CD8-positive, alpha-beta memory T cell (primary cell): ENCODE measurements at regions not wholly inside any gene's neighbourhood (a gene's known extent, or its start where the extent isn't known, plus 50 kb on each side); places are given as distances from the start of the nearest gene placed in this dataset.

Source experiments
- CTCF ChIA-PET: fragments of 350-600 bp; sonication (Branson Sonifier 250); formaldehyde crosslinking; loops from one replicate; lab custom pipeline; 2021; ENCODE audit warnings: antibody characterized with exemption; lab: Charles Lee
- POLR2A ChIA-PET: fragments of 350-600 bp; sonication (Branson Sonifier 250); formaldehyde crosslinking; loops from one replicate; lab custom pipeline; 2021; ENCODE audit warnings: antibody characterized with exemption; lab: Charles Lee
- DNase-seq, 5 donors: peaks; one replicate each; pipeline versions ENCODE4 v3.0.0 to v3.0.0-alpha.2; 2020 to 2022; ENCODE audit warnings: mixed read lengths in 1 of 5
- H3K27ac ChIP-seq: one replicate; pipeline ENCODE4 v1.7.0; 2013; ENCODE audit warnings: low read depth, mild to moderate bottlenecking, low read length, moderate library complexity
- H3K27me3 ChIP-seq: 2 replicates; pipeline ENCODE4 v1.7.0; 2013; ENCODE audit warnings: low read length, mild to moderate bottlenecking; ENCODE audit not compliant: insufficient read depth, poor library complexity, severe bottlenecking
- H3K36me3 ChIP-seq: 2 replicates; pipeline ENCODE4 v1.7.0; 2013; ENCODE audit warnings: mild to moderate bottlenecking, low read length, moderate library complexity; ENCODE audit not compliant: insufficient read depth
- H3K4me1 ChIP-seq: 2 replicates; pipeline ENCODE4 v1.7.0; 2013; ENCODE audit warnings: mild to moderate bottlenecking, low read length, moderate library complexity; ENCODE audit not compliant: insufficient read depth
- H3K4me3 ChIP-seq: 2 replicates; pipeline ENCODE4 v1.7.0; 2013; ENCODE audit warnings: mild to moderate bottlenecking, low read length
- H3K9me3 ChIP-seq: 2 replicates; pipeline ENCODE4 v1.7.0; 2013; ENCODE audit warnings: mild to moderate bottlenecking, low read length
- H3K27ac Mint-ChIP-seq, 8 donors: one replicate each; pipeline ENCODE4 v1.8.0; 2020 to 2021; ENCODE audit warnings: mixed read lengths in 8 of 8, mild to moderate bottlenecking in 6 of 8, inconsistent platforms in 3 of 8, moderate library complexity in 3 of 8
- H3K27me3 Mint-ChIP-seq, 2 donors: one replicate each; pipeline ENCODE4 v1.8.0; 2020 to 2021; ENCODE audit warnings: mixed read lengths in 2 of 2, mild to moderate bottlenecking in 1 of 2, moderate library complexity in 1 of 2
- H3K36me3 Mint-ChIP-seq, 3 donors: one replicate each; pipeline ENCODE4 v1.8.0; 2020 to 2021; ENCODE audit warnings: mixed read lengths in 3 of 3, inconsistent platforms in 1 of 3, mild to moderate bottlenecking in 1 of 3
- H3K4me1 Mint-ChIP-seq, 3 donors: one replicate each; pipeline ENCODE4 v1.8.0; 2020 to 2021; ENCODE audit warnings: mixed read lengths in 3 of 3, inconsistent platforms in 1 of 3, mild to moderate bottlenecking in 1 of 3
- H3K4me3 Mint-ChIP-seq, 7 donors: one replicate each; pipeline ENCODE4 v1.8.0; 2020 to 2021; ENCODE audit warnings: mixed read lengths in 7 of 7, mild to moderate bottlenecking in 6 of 7, moderate library complexity in 4 of 7, inconsistent platforms in 2 of 7
- H3K9me3 Mint-ChIP-seq, 5 donors: one replicate each; pipeline ENCODE4 v1.8.0; 2020 to 2022; ENCODE audit warnings: mixed read lengths in 5 of 5, mild to moderate bottlenecking in 3 of 5, moderate library complexity in 2 of 5, inconsistent platforms in 1 of 5

- Mint-ChIP-seq H3K9me3 (peaks cover 0 to 2% (median 0%) of the 10 kb centered on the region in 5 donors), H3K27ac (no peak overlapping the region), H3K27me3 (peaks cover 2 to 15% of the 10 kb centered on the region in 2 donors), H3K4me3 (no peak overlapping the region), H3K36me3 (no peaks in the 10 kb centered on the region), H3K4me1 (peaks cover 0 to 6% (median 0%) of the 10 kb centered on the region in 3 donors)
- Histone ChIP-seq H3K27ac (no peak overlapping the region), H3K27me3 (no peaks in the 10 kb centered on the region), H3K36me3 (no peaks in the 10 kb centered on the region), H3K9me3 (no peaks in the 10 kb centered on the region), H3K4me3 (no peak overlapping the region), H3K4me1 (no peaks in the 10 kb centered on the region)
- ChIA-PET CTCF (no interaction called here), POLR2A (no interaction called here)
- no peak for DNase-seq
These were observed 213.3 kb upstream of the ZNF536 start for GRCh38 chr19:30158893-30159245.

- Histone ChIP-seq H3K9me3 (no peaks in the 10 kb centered on the region), H3K27me3 (no peaks in the 10 kb centered on the region), H3K27ac (no peak overlapping the region), H3K4me3 (no peak overlapping the region), H3K4me1 (no peaks in the 10 kb centered on the region), H3K36me3 (no peaks in the 10 kb centered on the region)
- POLR2A ChIA-PET, result no interaction called here
- Mint-ChIP-seq H3K9me3 (peaks cover 0 to 2% (median 0%) of the 10 kb centered on the region in 5 donors), H3K4me3 (no peak overlapping the region), H3K4me1 (no peaks in the 10 kb centered on the region), H3K27ac (no peak overlapping the region), H3K36me3 (no peaks in the 10 kb centered on the region), H3K27me3 (peaks cover 2 to 10% of the 10 kb centered on the region in 2 donors)
- DNase-seq, result no peak
- CTCF ChIA-PET, result no interaction called here
These were observed 212.5 kb upstream of the ZNF536 start for GRCh38 chr19:30159636-30160035.

DNA sequence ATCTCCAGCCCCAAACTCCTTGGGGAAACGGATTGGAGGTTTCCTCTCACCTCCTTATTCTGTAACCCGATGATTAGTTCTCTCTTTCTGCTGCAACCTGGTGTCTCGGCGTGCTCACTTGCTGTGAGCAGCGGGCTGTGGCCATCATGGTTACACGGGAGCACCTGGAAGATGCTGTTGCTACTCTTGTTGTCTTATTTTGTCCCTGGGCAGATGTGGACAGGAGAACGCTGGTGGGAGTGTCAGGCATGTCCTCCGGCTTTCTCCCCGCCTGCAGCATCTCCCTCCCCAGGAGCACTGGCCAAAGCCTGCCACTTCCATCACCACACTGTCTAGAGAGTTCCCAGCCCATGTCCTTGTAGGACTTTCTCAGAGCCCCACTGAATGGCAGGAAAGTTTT, 211.8 kb upstream of the ZNF536 start:
- no peaks in the 10 kb centered on the region for H3K9me3 ChIP-seq
- H3K27ac ChIP-seq, result no peak overlapping the region
- H3K4me3 ChIP-seq, result no peak overlapping the region
- Mint-ChIP-seq H3K9me3 (peaks cover 0 to 2% (median 0%) of the 10 kb centered on the region in 5 donors), H3K27ac (no peak overlapping the region), H3K36me3 (no peaks in the 10 kb centered on the region), H3K4me3 (no peak overlapping the region), H3K27me3 (peaks cover 4 to 10% of the 10 kb centered on the region in 2 donors), H3K4me1 (no peaks in the 10 kb centered on the region)
- CTCF ChIA-PET, result no interaction called here
- no peaks in the 10 kb centered on the region for H3K36me3 ChIP-seq
- H3K4me1 ChIP-seq, result no peaks in the 10 kb centered on the region
- POLR2A ChIA-PET, result no interaction called here
- H3K27me3 ChIP-seq, result no peaks in the 10 kb centered on the region
- no peak for DNase-seq

GRCh38 chr19:30161021-30161655, 211.0 kb upstream of the ZNF536 start:
- POLR2A ChIA-PET, result no interaction called here

DNA sequence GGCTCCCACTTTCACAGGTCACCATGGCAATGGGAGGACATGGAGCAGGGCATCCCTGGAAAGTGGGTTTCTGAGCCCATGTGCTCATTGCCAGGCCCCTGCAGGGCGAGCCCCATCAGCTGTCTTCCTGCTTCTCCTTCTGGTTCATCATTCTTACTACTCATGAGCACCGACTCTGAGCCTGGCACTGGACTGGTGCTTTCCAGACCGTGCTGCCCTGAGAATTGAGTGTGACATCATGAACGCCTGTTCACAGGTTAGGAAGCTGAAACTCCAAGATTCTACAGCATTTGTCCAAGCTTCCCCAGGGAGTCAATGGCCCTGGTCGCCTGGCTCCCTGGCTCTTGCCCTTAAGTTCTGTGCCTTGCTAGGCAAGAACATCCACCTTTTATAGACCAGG, 210.4 kb upstream of the ZNF536 start:
- no peaks in the 10 kb centered on the region for H3K4me1 Mint-ChIP-seq
- H3K4me3 Mint-ChIP-seq, result no peak overlapping the region
- Histone ChIP-seq H3K27ac (no peak overlapping the region), H3K27me3 (no peaks in the 10 kb centered on the region), H3K9me3 (no peaks in the 10 kb centered on the region), H3K4me3 (no peak overlapping the region), H3K4me1 (no peaks in the 10 kb centered on the region), H3K36me3 (no peaks in the 10 kb centered on the region)
- H3K27me3 Mint-ChIP-seq, result peaks cover 3 to 5% of the 10 kb centered on the region in 2 donors
- DNase-seq, result no peak
- peaks cover 0 to 2% (median 0%) of the 10 kb centered on the region in 5 donors for H3K9me3 Mint-ChIP-seq
- CTCF ChIA-PET, result no interaction called here
- H3K36me3 Mint-ChIP-seq, result no peaks in the 10 kb centered on the region
- POLR2A ChIA-PET, result no interaction called here
- H3K27ac Mint-ChIP-seq, result no peak overlapping the region

More at GRCh38 chr19:30161021-30161655, 211.0 kb upstream of the ZNF536 start:
- Histone ChIP-seq H3K4me3 (no peak overlapping the region), H3K36me3 (no peaks in the 10 kb centered on the region), H3K4me1 (no peaks in the 10 kb centered on the region), H3K27ac (no peak overlapping the region), H3K27me3 (no peaks in the 10 kb centered on the region), H3K9me3 (no peaks in the 10 kb centered on the region)
- CTCF ChIA-PET, result no interaction called here
- no peak for DNase-seq
- Mint-ChIP-seq H3K9me3 (peaks cover 0 to 2% (median 0%) of the 10 kb centered on the region in 5 donors), H3K36me3 (no peaks in the 10 kb centered on the region), H3K27ac (peak overlapping the region in 1 of 8 donors; percentile 68), H3K27me3 (peaks cover 5% of the 10 kb centered on the region in 2 donors), H3K4me1 (no peaks in the 10 kb centered on the region), H3K4me3 (no peak overlapping the region)

- ChIA-PET POLR2A (no interaction called here), CTCF (no interaction called here)
- no peak overlapping the region for H3K4me3 ChIP-seq
- Mint-ChIP-seq H3K36me3 (no peaks in the 10 kb centered on the region), H3K4me3 (no peak overlapping the region), H3K27me3 (peaks cover 3 to 5% of the 10 kb centered on the region in 2 donors), H3K4me1 (no peaks in the 10 kb centered on the region), H3K27ac (no peak overlapping the region), H3K9me3 (peaks cover 0 to 2% (median 0%) of the 10 kb centered on the region in 5 donors)
- DNase-seq, result no peak
- H3K27me3 ChIP-seq, result no peaks in the 10 kb centered on the region
- H3K27ac ChIP-seq, result no peak overlapping the region
- H3K9me3 ChIP-seq, result no peaks in the 10 kb centered on the region
- H3K36me3 ChIP-seq, result no peaks in the 10 kb centered on the region
- H3K4me1 ChIP-seq, result no peaks in the 10 kb centered on the region
These were observed 209.5 kb upstream of the ZNF536 start for GRCh38 chr19:30162718-30163117.

GRCh38 chr19:30163663-30164062, 208.5 kb upstream of the ZNF536 start:
- no peak for DNase-seq
- no peak overlapping the region for H3K27ac ChIP-seq
- H3K27me3 ChIP-seq, result no peaks in the 10 kb centered on the region
- CTCF ChIA-PET, result no interaction called here
- no peaks in the 10 kb centered on the region for H3K9me3 ChIP-seq
- no peaks in the 10 kb centered on the region for H3K4me1 ChIP-seq
- POLR2A ChIA-PET, result no interaction called here
- H3K36me3 Mint-ChIP-seq, result no peaks in the 10 kb centered on the region
- H3K9me3 Mint-ChIP-seq, result peaks cover 0 to 2% (median 0%) of the 10 kb centered on the region in 5 donors
- H3K4me1 Mint-ChIP-seq, result no peaks in the 10 kb centered on the region
- H3K27ac Mint-ChIP-seq, result no peak overlapping the region
- no peak overlapping the region for H3K4me3 ChIP-seq
- peaks cover 3 to 5% of the 10 kb centered on the region in 2 donors for H3K27me3 Mint-ChIP-seq
- H3K36me3 ChIP-seq, result no peaks in the 10 kb centered on the region
- H3K4me3 Mint-ChIP-seq, result no peak overlapping the region

DNA sequence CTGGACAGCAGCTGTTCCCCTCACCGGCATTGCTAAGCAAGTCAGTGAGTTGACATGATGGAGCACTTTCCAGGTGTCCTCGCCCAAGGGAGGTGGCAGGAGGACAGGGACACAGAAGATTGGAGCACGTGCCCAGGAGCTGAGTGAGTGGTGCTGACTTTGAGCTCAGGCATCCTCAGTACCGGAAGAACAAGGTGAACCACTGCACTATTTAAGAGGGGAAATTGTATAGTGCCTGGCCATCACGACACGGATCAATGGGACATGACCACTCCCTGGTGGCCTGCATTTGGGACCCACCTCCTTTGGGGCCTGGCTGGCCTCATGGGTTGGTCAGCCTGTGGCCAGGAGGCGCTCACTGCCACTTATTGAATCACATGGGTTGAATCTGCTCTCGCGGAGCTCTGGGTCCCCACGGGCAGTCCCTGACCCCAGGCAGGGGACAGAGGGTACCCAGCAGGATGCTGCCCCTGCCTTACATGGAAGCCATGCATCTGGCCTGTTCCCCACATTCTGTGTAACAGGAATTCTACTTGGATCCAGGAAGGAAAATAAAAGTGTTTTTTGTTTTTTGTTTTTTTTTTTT, 206.9 kb upstream of the ZNF536 start:
- no peak overlapping the region for H3K27ac ChIP-seq
- Mint-ChIP-seq H3K27ac (no peak overlapping the region), H3K9me3 (peaks cover 0 to 2% (median 0%) of the 10 kb centered on the region in 5 donors), H3K27me3 (peaks cover 3 to 5% of the 10 kb centered on the region in 2 donors), H3K36me3 (no peaks in the 10 kb centered on the region), H3K4me3 (no peak overlapping the region), H3K4me1 (no peaks in the 10 kb centered on the region)
- no peaks in the 10 kb centered on the region for H3K27me3 ChIP-seq
- DNase-seq, result no peak
- no peak overlapping the region for H3K4me3 ChIP-seq
- ChIA-PET CTCF (no interaction called here), POLR2A (no interaction called here)
- no peaks in the 10 kb centered on the region for H3K4me1 ChIP-seq
- H3K36me3 ChIP-seq, result no peaks in the 10 kb centered on the region
- no peaks in the 10 kb centered on the region for H3K9me3 ChIP-seq
